HG03565 (cell line): ENCODE measurements at regions not wholly inside any gene's neighbourhood (a gene's known extent, or its start where the extent isn't known, plus 50 kb on each side); places are given as distances from the start of the nearest gene placed in this dataset.
"Not testable (repeated sequence)": the region's sequence is repeated elsewhere in the genome, so short reads cannot be mapped to it uniquely, and the experiment has no call there.

ENCODE experiments used
- ATAC-seq: cut with Tn5 transposase; IDR thresholded peaks from one replicate; pipeline ENCODE4 v1.9.1; 2021; ENCODE audit warnings: mild to moderate bottlenecking, moderate library complexity; ENCODE audit not compliant: unreplicated experiment

- peak; percentile 56 for ATAC-seq
These were observed 1465.9 kb downstream of the SPATA31A7 start for GRCh38 chr9:62655705-62656104.

GRCh38 chr9:62662733-62663507 lies 1473.1 kb downstream of the SPATA31A7 start:
- not testable (repeated sequence) for ATAC-seq

GRCh38 chr9:62663512-62663911 lies 1473.7 kb downstream of the SPATA31A7 start:
- not testable (repeated sequence) for ATAC-seq

GRCh38 chr9:62667137-62667824 lies 1477.4 kb downstream of the SPATA31A7 start:
- not testable (repeated sequence) for ATAC-seq

GRCh38 chr9:62677016-62677415 lies 1487.2 kb downstream of the SPATA31A7 start:
- ATAC-seq, result not testable (repeated sequence)

GRCh38 chr9:62678336-62678735 lies 1488.5 kb downstream of the SPATA31A7 start:
- ATAC-seq, result peak; percentile 81

GRCh38 chr9:62679020-62679419 lies 1489.2 kb downstream of the SPATA31A7 start:
- ATAC-seq, result not testable (repeated sequence)

GRCh38 chr9:62684833-62685647 lies 1495.2 kb downstream of the SPATA31A7 start:
- peak; percentile 64 for ATAC-seq

GRCh38 chr9:62686313-62686712 lies 1496.5 kb downstream of the SPATA31A7 start:
- ATAC-seq, result not testable (repeated sequence)

GRCh38 chr9:62693019-62693418 lies 1503.2 kb downstream of the SPATA31A7 start:
- not testable (repeated sequence) for ATAC-seq

- ATAC-seq, result not testable (repeated sequence)
These were observed 1521.5 kb downstream of the SPATA31A7 start for GRCh38 chr9:62711317-62711716.

GRCh38 chr9:62725580-62725979 lies 1535.7 kb downstream of the SPATA31A7 start:
- ATAC-seq, result not testable (repeated sequence)

- peak; percentile 96 for ATAC-seq
These were observed 1540.6 kb downstream of the SPATA31A7 start for GRCh38 chr9:62730229-62731000.

- not testable (repeated sequence) for ATAC-seq
These were observed 1541.2 kb downstream of the SPATA31A7 start for GRCh38 chr9:62731015-62731414.

GRCh38 chr9:62737004-62737606 lies 1547.3 kb downstream of the SPATA31A7 start:
- ATAC-seq, result not testable (repeated sequence)

- not testable (repeated sequence) for ATAC-seq
These were observed 1548.1 kb downstream of the SPATA31A7 start for GRCh38 chr9:62737915-62738314.

GRCh38 chr9:62745774-62746529 lies 1556.1 kb downstream of the SPATA31A7 start:
- not testable (repeated sequence) for ATAC-seq
